ENCODE measurements at regions not wholly inside any gene's neighbourhood (a gene's known extent, or its start where the extent isn't known, plus 50 kb on each side); places are given as distances from the start of the nearest gene placed in this dataset.
"Not testable (repeated sequence)": the region's sequence is repeated elsewhere in the genome, so short reads cannot be mapped to it uniquely, and the experiment has no call there.

DNA sequence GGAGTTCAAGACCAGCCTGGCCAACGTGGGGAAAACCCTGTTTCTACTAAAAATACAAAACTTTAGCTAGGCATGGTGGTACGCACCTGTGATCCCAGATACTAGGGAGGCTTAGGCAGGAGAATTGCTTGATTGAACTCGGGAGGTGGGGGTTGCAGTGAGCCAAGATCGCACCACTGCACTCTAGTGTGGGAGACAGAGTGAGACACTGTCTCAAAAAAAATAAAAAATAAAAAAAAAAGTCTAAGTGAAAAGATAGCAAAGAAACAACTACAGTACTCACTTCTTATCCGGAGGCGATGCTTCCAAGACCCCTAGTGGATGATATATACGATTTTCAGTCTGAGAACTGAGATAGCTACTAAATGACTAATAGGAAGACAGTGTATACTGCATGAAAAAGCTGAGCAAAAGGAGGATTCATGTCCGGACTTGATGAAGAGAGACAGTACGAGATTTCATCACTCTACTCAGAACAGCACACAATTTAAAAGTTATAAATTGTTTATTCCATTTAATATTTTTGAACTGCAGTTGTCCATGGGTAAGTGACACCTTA, 138.7 kb upstream of the GOLGA6L6 start:
- DNase-seq: not testable (repeated sequence)

DNA sequence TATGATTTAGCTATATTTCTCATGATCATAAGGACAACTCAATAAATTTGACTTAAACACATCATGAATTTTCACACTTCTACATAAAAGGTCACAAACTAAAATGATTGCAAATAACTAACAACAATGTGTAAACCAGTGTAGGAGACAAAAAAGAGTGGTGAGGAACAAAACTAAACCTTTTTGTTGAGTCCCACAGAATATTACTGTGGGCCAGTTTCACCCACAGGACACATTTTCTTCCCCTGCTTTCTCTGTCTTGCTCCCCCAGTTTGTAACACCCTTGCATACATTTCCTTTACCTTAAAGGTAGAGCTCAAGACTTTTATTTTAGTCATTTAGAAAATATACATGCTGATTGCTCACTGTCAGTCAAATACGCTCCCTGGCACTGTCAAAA, 130.9 kb upstream of the GOLGA6L6 start:
- no peak for DNase-seq

DNA sequence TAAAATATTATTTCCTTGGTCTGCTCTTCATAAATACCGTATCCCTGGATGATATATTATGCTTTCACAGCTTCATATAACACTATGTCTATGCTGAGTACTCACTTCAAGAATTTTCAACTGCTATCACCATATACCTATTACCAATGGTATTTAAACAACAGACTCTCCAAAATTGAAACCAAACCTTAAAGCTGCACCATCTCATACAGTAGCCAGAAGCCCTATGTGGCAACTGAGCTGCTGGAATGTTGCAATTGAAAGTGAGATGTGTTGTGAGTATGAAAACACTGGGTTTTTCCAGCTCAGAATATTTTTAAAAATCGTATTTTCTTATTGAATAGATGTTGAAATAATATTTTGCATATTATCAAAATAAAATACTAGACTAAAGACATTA, 130.1 kb upstream of the GOLGA6L6 start:
- no peak for DNase-seq

DNA sequence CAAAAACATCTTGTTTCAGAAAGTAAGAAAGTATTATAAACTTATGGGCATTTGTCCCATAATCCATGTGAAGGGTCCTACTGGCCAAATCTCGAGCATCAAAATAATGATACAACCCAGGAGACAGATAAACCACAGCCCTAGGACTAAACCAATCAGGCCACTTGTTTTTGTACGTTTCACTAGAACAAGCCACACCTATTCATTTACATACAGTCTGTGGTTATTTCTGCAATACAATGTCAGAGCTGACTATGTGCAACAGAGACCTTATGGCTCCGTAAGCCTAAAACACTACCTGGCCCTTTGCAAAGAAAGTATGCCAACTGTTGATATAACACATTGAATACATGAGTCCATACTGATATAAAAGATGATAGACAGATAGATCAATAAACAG, 124.8 kb upstream of the GOLGA6L6 start:
- not testable (repeated sequence) for DNase-seq

DNA sequence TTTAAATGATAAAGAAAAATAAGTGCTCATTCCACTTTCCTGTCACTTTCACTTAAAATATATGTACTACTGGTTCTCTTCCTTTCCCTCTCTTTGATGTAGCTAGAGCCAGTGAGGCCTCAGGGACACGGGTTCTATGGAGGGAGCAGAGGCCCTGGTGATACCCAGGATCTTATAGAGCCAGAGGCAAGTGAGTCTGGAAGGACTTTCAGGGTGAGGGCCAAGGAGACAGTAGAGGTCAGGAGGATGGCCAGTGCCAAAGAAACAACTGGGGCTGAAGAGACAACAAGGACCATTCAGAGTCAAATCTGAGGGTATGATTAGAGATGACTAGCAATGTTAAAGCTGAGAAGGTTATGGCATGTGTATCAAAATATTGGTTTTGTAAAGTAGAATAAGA, 124.1 kb upstream of the GOLGA6L6 start:
- DNase-seq: no peak

DNA sequence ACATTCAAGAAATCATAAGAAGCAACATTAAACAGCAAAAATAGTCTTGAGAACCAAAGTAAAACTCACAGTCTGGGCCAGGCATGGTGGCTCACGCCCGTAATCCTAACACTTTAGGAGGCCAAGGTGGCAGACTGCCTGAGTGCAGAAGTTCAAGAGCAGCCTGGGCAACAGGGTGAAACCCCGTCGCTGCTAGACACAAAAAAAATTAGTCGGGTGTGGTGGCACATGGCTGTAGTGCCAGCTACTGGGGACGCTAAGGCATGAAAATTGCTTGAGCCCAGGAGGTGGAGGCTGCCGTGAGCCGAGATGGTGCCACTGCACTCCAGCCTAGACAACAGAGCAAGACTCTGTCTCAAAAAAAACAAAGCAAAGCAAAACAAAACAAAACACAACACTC, 117.7 kb upstream of the GOLGA6L6 start:
- DNase-seq: no peak

DNA sequence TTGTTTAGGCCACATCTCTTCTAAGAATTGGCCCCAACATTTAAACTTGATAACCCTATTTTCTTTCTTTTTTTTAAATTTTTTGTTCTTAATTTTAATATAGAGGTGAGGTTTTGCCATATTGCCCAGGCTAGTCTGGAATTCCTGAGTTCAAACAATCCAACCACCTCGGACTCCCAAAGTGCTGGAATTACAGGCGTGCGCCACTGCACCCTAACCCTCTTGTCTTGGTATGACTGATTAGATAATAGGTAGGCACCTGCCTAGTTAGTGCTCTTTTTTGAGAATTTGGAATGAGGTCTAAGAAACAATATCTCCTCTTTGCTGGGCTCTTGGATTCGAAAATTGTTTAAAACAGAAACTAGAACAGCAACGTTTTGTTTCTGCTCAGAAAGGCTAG, 116.4 kb upstream of the GOLGA6L6 start:
- DNase-seq: no peak

DNA sequence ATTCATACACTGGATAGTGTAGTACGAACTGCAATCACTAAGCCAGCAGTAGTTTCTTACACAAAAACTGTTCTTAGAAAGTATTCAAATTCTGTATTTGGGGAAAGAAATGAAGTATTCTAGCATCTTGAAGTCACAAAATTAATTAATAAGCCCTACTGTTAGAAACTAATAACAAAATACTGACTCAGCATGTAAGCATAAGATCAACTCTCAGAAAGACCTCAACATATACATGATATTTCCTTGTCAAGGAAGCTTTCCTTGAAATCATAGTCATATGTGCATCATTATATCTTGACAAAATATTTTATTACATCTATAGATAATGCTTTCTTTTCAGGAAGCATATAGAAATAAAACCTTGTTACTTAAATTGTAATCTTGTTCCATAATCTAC, 115.5 kb upstream of the GOLGA6L6 start:
- DNase-seq: no peak

DNA sequence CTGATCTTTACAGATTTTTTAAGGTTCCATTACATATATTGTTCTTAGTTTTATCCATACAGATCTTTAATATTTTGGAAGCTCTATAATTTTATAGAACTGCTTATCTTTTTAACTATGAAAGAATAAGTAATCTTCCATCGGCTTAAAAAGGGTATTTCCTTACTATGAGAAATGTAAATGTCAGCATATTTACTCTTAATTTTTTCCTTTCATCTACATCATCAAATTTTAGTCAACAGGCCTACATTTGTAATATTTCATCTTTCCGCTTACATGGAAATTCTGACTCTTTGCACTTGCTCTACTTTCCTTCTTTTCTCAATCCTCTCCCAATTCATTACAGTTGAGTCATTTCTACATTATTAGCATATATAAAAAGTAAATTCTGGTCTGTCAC, 111.3 kb upstream of the GOLGA6L6 start:
- DNase-seq: no peak

DNA sequence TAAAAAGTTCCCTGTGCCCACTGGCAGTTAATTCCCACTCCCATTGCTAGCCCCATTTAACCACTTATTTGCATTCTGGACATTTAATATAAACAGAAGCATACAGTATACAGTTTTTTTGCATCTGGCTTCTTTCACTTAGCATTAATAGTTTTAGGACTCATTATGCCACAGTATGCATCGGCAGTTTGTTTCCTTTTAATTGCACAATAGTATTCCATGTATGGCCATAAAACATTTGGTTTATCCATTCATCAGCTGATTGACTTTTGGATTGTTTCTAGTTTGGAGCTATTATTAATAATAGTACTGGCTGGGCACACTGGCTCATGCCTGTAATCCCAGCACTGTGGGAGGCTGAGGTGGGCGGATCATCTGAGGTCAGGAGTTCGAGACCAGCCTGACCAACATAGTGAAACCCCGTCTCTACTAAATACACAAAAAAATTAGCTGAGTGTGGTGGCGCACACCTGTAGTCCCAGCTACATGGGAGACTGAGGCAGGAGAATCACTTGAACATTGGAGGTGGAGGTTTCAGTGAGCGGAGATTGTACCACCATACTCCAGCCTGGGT, 106.9 kb upstream of the GOLGA6L6 start:
- not testable (repeated sequence) for DNase-seq

DNA sequence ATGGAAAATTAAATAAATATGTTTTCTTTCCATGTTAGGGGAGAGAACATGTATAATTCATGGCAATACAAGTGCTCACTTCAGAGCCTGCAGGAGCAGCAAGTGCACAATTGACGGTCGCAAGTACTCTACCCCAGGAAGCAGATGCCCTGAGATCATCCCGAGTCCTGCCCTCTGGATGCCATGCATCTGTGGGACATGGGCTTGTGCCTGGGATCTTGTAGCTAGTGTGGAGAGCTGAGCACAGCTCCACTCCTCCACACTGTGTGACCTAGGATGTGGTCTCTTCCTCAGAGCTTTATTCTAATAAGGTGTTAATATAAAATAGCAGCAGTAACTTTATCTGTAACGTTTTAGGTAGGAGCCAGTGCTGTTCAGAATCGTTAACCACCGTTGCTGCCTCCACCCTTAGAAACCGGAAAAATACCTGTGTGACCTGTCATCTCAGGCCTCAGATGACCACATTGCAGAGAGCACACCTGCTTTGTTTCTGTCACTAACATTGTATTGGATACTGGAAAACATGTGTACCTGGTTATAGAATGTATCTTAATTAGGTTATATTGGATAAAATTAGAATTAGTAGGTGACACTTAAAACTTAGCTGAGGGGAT, 105.0 kb upstream of the GOLGA6L6 start:
- no peak for DNase-seq

DNA sequence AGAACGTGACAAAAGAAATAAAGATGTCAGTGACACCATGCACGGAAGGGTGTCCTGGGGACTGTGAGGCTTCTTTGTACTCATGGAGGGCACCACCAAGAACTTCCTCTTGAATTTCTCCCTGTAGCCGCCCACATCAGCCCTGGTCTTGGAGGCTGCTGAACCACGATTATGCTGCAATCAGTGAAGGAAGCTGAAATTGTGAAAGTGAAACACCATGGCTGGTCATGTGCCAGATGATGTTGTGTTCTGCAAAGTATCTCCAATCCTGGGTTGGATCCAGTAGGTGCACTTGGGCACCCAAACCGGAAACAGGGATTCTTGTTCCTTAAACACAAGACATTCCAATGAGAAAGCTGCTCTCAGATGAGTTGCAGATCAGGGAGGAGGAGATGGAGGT, 104.4 kb upstream of the GOLGA6L6 start:
- DNase-seq: peak; percentile 29 to 48

DNA sequence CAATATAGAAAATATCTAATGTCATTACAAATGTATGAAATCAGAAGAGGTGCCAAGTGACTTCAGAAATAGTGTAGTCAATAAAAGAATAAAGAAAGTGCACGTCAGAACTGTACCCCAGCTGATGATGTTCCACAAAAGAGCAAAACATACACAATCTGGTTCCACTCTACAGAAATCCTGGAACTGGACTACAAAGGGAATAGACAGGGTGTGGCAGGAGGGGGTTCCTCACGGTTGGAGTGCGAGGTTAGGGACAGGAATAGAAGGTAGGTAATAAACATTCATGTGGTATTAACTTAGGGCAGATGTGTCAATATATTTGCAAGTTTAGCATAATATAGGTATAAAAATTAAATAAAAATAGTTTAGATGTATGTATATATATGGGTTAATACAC, 103.3 kb upstream of the GOLGA6L6 start:
- DNase-seq: no peak

DNA sequence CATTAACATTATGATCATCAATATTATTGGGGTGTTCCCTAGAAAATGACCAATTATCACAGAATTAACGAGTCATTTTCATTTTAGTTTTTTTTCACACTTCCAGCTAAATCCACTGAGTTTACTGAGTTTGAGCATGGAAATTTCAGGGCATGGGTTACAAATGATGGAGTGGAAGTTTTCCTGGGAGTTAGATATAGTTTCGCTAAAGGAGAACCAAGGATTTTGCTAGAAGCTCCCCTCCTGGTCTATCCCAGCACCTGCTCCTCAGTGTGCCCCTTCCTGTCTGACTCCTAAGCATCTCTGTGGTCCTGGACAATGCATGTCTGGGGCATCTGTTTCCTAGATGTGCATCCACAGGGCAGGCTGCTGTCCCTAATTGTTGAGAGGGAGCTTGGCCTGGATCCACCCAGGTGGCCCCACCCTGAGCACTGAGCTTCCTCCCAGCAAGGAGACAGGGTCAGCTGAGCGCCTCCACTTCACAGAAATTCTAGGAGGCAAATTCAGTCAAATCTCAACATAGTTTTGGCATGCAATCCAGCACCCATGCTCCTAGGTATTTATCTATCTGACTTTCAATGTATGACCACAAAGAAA, 102.3 kb upstream of the GOLGA6L6 start:
- DNase-seq: no peak

DNA sequence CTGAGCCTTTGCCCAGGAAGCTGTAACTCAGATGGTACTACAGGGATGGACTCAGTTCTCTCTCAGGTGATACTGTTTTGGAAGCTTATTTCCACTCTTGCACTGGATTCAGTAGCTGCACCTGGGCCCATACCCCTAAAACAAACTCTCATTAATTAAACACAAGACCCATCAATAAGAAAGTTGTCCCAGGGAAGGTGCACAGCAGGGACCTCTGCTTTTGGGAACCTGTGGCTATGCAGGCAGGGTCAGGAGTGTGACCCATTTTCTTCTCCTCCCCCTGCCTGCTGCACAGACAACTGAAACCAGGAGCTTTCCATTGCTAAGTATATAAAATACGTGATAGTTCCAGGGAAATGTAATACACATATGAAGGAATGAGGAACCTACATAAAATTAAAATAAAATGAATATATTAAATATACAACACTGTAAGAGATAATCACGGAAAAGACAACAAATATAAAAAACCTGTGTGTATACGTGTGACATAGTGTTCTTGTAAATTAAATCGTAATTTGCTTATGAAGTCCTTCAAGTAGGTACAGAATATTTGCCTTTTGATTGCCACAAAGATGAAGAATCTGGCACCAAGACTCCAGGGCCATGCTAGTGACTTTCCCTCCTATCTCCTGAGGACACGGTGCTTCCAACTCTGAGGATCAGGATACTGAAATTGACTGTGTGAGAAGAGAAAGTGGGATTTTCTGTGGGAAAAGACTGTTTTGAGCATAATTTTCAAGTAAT, 101.6 kb upstream of the GOLGA6L6 start:
- DNase-seq: no peak

DNA sequence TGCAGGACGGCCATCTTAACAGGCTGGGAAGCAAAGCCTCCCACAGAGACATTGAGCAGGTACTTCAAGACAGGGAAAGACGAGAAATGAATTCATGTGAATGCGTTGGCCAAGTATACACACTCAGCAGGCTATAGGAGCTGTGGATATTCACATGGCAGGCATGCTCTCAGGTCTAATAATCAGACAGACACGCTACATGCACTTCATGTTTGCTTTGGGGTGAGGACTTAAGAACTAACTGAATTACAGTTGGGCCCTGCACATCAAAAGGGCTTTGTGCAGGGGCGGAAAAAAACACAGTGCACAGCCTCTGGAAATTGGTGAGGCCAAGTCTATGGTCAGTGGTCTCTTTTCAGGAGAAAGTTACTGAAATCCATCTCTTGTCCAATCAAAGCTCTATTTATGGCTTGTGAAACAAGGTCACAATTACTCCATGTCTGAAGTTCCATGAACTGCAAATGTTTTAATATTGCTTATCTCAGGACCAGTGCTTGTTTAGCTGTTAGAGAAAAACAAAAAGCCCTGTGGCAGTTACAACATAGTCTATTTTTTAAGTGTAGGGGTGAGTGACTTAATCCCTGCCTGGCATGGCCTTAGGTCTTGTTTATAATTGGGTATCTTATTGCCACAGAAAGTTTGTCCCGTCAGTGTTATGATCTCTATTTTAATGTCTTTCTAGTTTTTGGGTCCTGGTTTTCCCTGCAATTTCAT, 100.6 kb upstream of the GOLGA6L6 start:
- no peak for DNase-seq

DNA sequence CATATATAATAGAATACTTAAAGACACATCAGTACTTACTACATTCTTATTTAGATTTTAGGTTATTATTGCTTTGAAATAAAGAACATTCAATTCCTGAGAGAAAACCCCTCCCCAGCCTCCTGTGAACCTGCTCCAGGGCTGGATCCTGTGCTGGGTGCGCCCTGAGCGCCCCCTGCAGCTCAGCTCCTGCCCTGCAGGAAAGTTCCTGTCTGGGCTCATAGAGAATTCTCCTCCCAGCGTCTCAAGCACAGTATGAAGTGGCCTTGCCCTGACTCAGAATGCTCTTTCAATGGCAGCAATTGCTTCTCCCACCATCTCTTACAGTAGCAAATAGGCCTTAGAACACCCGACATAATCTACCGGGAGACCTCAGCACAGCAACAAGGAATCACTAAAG, 98.8 kb upstream of the GOLGA6L6 start:
- peak in 1 of 2 donors; percentile 20 for DNase-seq

DNA sequence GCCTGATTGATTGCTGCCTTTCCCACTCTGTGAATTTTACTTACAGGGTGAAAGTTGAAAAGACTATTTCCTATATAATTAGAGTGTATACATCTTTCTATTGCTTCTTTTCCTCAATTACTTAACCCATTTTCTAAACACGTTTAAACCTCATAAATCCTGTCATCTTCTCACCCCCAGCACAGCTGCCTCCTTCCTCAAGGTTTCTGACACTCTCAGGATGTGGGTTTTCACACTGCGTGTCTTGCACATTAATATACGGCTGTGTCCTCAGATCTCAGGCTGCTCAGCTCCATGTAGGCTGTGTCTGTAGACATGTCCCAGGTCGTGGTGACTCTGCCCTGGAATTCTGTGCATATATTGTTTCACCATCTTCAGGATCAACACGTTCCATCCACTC, 97.6 kb upstream of the GOLGA6L6 start:
- DNase-seq: not testable (repeated sequence)

DNA sequence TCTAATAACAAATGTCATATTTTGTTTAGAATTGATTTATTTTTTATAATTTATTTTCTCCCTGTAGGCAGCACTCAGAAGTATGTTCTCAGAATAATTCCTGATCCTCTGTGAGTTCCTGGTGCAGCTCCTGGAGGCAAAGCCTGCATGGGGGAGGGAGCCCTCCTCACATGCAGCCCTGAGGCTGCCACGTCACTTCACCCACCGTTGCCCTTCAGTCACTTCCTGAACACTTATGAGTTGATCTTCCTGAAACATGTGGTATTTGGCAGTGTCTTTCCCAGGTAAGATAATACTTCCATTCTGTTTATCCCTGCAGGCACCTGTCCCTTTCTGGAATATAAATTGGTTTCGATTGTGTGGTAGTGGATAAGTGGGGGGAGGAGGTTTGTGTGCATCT, 95.9 kb upstream of the GOLGA6L6 start:
- not testable (repeated sequence) for DNase-seq

DNA sequence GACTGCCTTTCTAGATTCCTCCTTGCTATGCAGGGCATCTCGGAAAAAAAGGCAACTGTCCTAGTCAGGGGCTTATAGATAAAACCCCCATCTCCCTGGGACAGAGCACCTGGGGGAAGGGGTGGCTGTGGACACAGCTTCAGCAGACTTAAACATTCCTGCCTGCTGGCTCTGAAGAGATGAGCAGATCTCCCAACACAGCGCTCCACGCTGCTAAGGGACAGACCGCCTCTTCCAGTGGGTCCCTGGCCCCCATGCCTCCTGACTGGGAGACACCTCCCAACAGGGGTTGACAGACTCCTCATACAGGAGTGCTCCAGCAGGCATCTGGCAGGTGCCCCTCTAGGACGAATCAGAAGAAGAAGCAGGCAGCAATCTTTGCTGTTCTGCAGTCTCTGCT, 87.9 kb upstream of the GOLGA6L6 start:
- DNase-seq: not testable (repeated sequence)

DNA sequence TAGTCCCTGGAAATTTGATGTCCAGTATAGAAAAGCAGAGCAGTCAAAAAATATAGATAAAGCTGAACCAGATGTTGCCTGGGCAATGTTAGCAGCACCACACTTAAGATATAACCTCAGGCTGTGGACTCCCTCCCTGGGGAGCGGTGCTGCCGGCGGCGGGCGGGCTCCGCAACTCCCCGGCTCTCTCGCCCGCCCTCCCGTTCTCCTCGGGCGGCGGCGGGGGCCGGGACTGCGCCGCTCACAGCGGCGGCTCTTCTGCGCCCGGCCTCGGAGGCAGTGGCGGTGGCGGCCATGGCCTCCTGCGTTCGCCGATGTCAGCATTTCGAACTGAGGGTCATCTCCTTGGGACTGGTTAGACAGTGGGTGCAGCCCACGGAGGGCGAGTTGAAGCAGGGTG, 86.9 kb upstream of the GOLGA6L6 start:
- DNase-seq: not testable (repeated sequence)

DNA sequence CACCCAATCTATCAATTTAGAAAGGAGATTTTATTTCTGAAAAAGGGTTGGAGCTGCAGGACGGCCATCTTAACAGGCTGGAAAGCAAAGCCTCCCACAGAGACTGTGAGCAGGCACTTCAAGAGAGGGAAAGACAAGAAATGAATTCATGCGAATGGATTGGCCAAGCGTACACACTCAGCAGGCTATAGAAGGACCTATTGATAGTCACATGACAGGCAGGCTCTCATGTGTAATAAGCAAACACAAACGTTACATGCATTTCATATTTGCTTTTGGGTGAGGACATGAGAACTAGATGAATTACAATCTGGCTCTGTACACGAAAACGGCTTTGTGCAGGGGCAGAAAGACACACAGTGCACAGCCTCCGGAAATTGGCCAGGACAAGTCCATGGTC, 83.9 kb upstream of the GOLGA6L6 start:
- DNase-seq: not testable (repeated sequence)

DNA sequence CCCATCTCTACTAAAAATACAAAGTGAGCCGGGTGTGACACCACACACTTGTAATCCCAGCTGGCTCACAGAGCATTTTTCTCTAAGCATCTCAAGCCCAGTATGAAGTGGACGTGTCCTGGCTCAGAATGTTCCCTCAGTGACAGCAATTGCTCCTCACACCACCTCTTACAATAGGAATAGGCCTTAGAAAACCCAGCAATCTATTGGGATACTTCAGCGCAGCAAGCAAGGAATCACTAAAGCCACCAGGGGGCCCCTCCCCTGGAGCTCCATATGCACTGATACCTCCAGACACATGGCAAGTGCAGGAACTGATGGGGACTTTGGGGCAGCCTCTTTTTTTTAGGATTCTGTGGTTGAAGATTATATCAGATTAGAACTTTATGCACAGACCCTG, 82.5 kb upstream of the GOLGA6L6 start:
- DNase-seq: not testable (repeated sequence)
